Esophagus muscularis mucosa (tissue), 4 donors: ENCODE measurements at regions not wholly inside any gene's neighbourhood (a gene's known extent, or its start where the extent isn't known, plus 50 kb on each side); places are given as distances from the start of the nearest gene placed in this dataset.
A peak's percentile ranks its signal among the peaks of the same experiment; 100 is the strongest.

Experiments used
- DNase-seq: peaks from one replicate; pipeline ENCODE4 v3.0.0-alpha.2; 2017; ENCODE audit errors: extremely low spot score
- H3K27ac ChIP-seq, 4 donors: fragments of 200-600 bp; sonication (generic); replicated peaks in 1 of 4; 1 replicate in 3 of 4; 2 replicates in 1 of 4; pipeline ENCODE4 v1.5.1; 2016 to 2019; ENCODE audit warnings: mild to moderate bottlenecking in 1 of 4
- H3K27me3 ChIP-seq, 4 donors: fragments of 200-600 bp; sonication (generic); one replicate each; pipeline versions ENCODE4 v1.5.1 to v1.6.0; 2016 to 2019
- H3K36me3 ChIP-seq, 4 donors: fragments of 200-600 bp; sonication (generic); one replicate each; pipeline ENCODE4 v1.5.1; 2016 to 2019
- H3K4me1 ChIP-seq, 4 donors: fragments of 200-600 bp; sonication (generic); one replicate each; pipeline ENCODE4 v1.5.1; 2016 to 2019
- H3K4me3 ChIP-seq, 4 donors: fragments of 200-600 bp; sonication (generic); 1 replicate in 2 of 4; 2 replicates in 2 of 4; pipeline ENCODE4 v1.5.1; 2016 to 2019; ENCODE audit warnings: mild to moderate bottlenecking in 4 of 4, moderate library complexity in 1 of 4
- H3K9me3 ChIP-seq, 4 donors: fragments of 200-600 bp; sonication (generic); 1 replicate in 3 of 4; 2 replicates in 1 of 4; pipeline ENCODE4 v1.5.1; 2016 to 2019
- CTCF ChIP-seq, 3 experiments: fragments of 200-600 bp in 2 of 3; fragments of 450-650 bp in 1 of 3; sonication (generic) in 2 of 3; IDR thresholded peaks; one replicate each; pipeline ENCODE4 v1.5.1; 2017 to 2019; ENCODE audit warnings: antibody characterized with exemption in 3 of 3, mild to moderate bottlenecking in 2 of 3, moderate library complexity in 1 of 3
- EP300 ChIP-seq: sonication (generic); formaldehyde crosslinking; IDR thresholded peaks from one replicate; pipeline ENCODE4 v1.6.1; 2017; ENCODE audit warnings: antibody characterized with exemption
- POLR2A ChIP-seq: fragments of 450-650 bp; IDR thresholded peaks from one replicate; pipeline ENCODE4 v1.6.1; 2017; ENCODE audit warnings: antibody characterized with exemption, moderate library complexity, mild to moderate bottlenecking, low read depth
- POLR2AphosphoS5 ChIP-seq, 2 donors: sonication (generic); formaldehyde crosslinking; IDR thresholded peaks; one replicate each; pipeline ENCODE4 v1.6.1; 2017; ENCODE audit warnings: antibody characterized with exemption in 2 of 2
- WGBS: methylation state at CpG from one replicate; pipeline ENCODE4 v1.1.5; 2018; 5-methylcytosine and 5-hydroxymethylcytosine counted together
- intact Hi-C: fragments of 100-400 bp; cut with DNase I; formaldehyde crosslinking; loops from one replicate; pipeline ENCODE4 v1.15.1; 2023

GRCh38 chr3:46110701-46111493 is 83.6 kb upstream of the XCR1 start:
- TF ChIP-seq EP300 (no peak), POLR2AphosphoS5 (IDR thresholded peaks at IDR 0.05) (peak in 1 of 2 donors; percentile 34)
- Histone ChIP-seq H3K27me3 (peaks cover 0 to 6% (median 0%) of the 10 kb centered on the region in 4 donors), H3K4me1 (peaks cover 3 to 16% (median 10%) of the 10 kb centered on the region in 4 donors), H3K36me3 (no peaks in the 10 kb centered on the region), H3K4me3 (no peak overlapping the region), H3K9me3 (no peaks in the 10 kb centered on the region), H3K27ac (peak overlapping the region in 1 of 4 donors; percentile 6)
- WGBS, result 35% methylated on average over 9 of the region's 9 CpGs
- intact Hi-C loops, result no loop called here
- DNase-seq, result no peak

- Histone ChIP-seq H3K9me3 (no peaks in the 10 kb centered on the region), H3K4me1 (peaks cover 3 to 16% (median 10%) of the 10 kb centered on the region in 4 donors), H3K27ac (no peak overlapping the region), H3K27me3 (peaks cover 0 to 9% (median 0%) of the 10 kb centered on the region in 4 donors), H3K4me3 (no peak overlapping the region), H3K36me3 (no peaks in the 10 kb centered on the region)
- no peak for DNase-seq
- intact Hi-C loops, result no loop called here
- TF ChIP-seq POLR2AphosphoS5 (IDR thresholded peaks at IDR 0.05), result no peak
- TF ChIP-seq CTCF (IDR thresholded peaks at IDR 0.05), result no peak
- no peak for TF ChIP-seq EP300
- WGBS, result 86% methylated on average over 4 of the region's 4 CpGs
Measured at GRCh38 chr3:46107682-46108081, 80.4 kb upstream of the XCR1 start.

- no peak for TF ChIP-seq POLR2A
- no peak for TF ChIP-seq POLR2AphosphoS5 (IDR thresholded peaks at IDR 0.05)
- TF ChIP-seq EP300, result no peak
- no peak for TF ChIP-seq CTCF (IDR thresholded peaks at IDR 0.05)
- Histone ChIP-seq H3K4me3 (no peak overlapping the region), H3K27ac (no peak overlapping the region), H3K36me3 (no peaks in the 10 kb centered on the region), H3K27me3 (peaks cover 0 to 9% (median 0%) of the 10 kb centered on the region in 4 donors), H3K9me3 (peaks cover 0 to 4% (median 0%) of the 10 kb centered on the region in 4 donors), H3K4me1 (peaks cover 1 to 3% (median 2%) of the 10 kb centered on the region in 4 donors)
- DNase-seq, result no peak
- WGBS, result 81% methylated on average over 4 of the region's 4 CpGs
- intact Hi-C loops, result no loop called here
Measured at GRCh38 chr3:46105306-46105919, 78.1 kb upstream of the XCR1 start.

- 63% methylated on average over 1 of the region's 1 CpG for WGBS
- intact Hi-C loops, result no loop called here
Measured at GRCh38 chr3:46104706-46105105, 77.4 kb upstream of the XCR1 start.

More at GRCh38 chr3:46104706-46105105, 77.4 kb upstream of the XCR1 start:
- no peaks in the 10 kb centered on the region for H3K36me3 ChIP-seq
- peaks cover 0 to under 1% (median 0%) of the 10 kb centered on the region in 4 donors for H3K4me1 ChIP-seq
- TF ChIP-seq CTCF (IDR thresholded peaks at IDR 0.05), result no peak
- TF ChIP-seq POLR2A, result no peak
- no peak for TF ChIP-seq POLR2AphosphoS5 (IDR thresholded peaks at IDR 0.05)
- TF ChIP-seq EP300, result no peak
- H3K9me3 ChIP-seq, result peaks cover 0 to 4% (median 0%) of the 10 kb centered on the region in 4 donors
- H3K4me3 ChIP-seq, result no peak overlapping the region
- H3K27ac ChIP-seq, result no peak overlapping the region
- peaks cover 0 to 9% (median 0%) of the 10 kb centered on the region in 4 donors for H3K27me3 ChIP-seq
- no peak for DNase-seq
